Suprapubic skin (tissue), 4 donors: ENCODE measurements at regions not wholly inside any gene's neighbourhood (a gene's known extent, or its start where the extent isn't known, plus 50 kb on each side); places are given as distances from the start of the nearest gene placed in this dataset.

Experiments used
- CTCF ChIP-seq, 2 donors: fragments of 200-600 bp in 1 of 2; fragments of 450-650 bp in 1 of 2; sonication (generic) in 1 of 2; IDR thresholded peaks; one replicate each; pipeline ENCODE4 v1.5.1; 2016 to 2019; ENCODE audit warnings: antibody characterized with exemption in 2 of 2, mild to moderate bottlenecking in 1 of 2, moderate library complexity in 1 of 2
- EP300 ChIP-seq: sonication (generic); formaldehyde crosslinking; IDR thresholded peaks from one replicate; pipeline ENCODE4 v1.6.1; 2017; ENCODE audit warnings: antibody characterized with exemption
- POLR2A ChIP-seq, 2 donors: fragments of 450-650 bp; IDR thresholded peaks; one replicate each; pipeline ENCODE4 v1.6.1; 2017; ENCODE audit warnings: antibody characterized with exemption in 2 of 2, mild to moderate bottlenecking in 2 of 2, moderate library complexity in 2 of 2
- POLR2AphosphoS5 ChIP-seq, 3 donors: sonication (generic); formaldehyde crosslinking; IDR thresholded peaks; one replicate each; pipeline ENCODE4 v1.6.1; 2017; ENCODE audit warnings: antibody characterized with exemption in 3 of 3

GRCh38 chr1:29482991-29483390, 246.7 kb downstream of the PTPRU start:
- no peak for TF ChIP-seq CTCF (IDR thresholded peaks at IDR 0.05)
- no peak for TF ChIP-seq POLR2A (IDR thresholded peaks at IDR 0.05)
- TF ChIP-seq POLR2AphosphoS5 (IDR thresholded peaks at IDR 0.05) = no peak
- TF ChIP-seq EP300 = no peak
